ENCODE measurements at regions not wholly inside any gene's neighbourhood (a gene's known extent, or its start where the extent isn't known, plus 50 kb on each side); places are given as distances from the start of the nearest gene placed in this dataset.

- TF ChIP-seq, protein P1, sequence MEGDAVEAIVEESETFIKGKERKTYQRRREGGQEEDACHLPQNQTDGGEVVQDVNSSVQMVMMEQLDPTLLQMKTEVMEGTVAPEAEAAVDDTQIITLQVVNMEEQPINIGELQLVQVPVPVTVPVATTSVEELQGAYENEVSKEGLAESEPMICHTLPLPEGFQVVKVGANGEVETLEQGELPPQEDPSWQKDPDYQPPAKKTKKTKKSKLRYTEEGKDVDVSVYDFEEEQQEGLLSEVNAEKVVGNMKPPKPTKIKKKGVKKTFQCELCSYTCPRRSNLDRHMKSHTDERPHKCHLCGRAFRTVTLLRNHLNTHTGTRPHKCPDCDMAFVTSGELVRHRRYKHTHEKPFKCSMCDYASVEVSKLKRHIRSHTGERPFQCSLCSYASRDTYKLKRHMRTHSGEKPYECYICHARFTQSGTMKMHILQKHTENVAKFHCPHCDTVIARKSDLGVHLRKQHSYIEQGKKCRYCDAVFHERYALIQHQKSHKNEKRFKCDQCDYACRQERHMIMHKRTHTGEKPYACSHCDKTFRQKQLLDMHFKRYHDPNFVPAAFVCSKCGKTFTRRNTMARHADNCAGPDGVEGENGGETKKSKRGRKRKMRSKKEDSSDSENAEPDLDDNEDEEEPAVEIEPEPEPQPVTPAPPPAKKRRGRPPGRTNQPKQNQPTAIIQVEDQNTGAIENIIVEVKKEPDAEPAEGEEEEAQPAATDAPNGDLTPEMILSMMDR (IDR thresholded peaks at IDR 0.05), result no peak
- no peaks in the 10 kb centered on the region for H3K9me3 Mint-ChIP-seq
- H3K4me1 Mint-ChIP-seq (ENCODE audit: low read depth), result no peaks in the 10 kb centered on the region
- no peak for DNase-seq
- Histone ChIP-seq H3K9me3 (ENCODE audit: control insufficient read depth in 1 of 2, insufficient read depth in 1 of 2, low read length in 2 of 2) (no peaks in the 10 kb centered on the region), H3K27ac (ENCODE audit: low read depth in 1 of 2, low read length in 2 of 2) (no peak overlapping the region), H3K4me1 (ENCODE audit: insufficient read depth, low read length) (no peaks in the 10 kb centered on the region), H3K4me3 (ENCODE audit: low read length) (no peak overlapping the region), H3K27me3 (ENCODE audit: control insufficient read depth in 1 of 2, insufficient read depth in 2 of 2, low read length in 2 of 2) (peaks cover 4 to 8% of the 10 kb centered on the region in 2 experiments), H3K36me3 (ENCODE audit: insufficient read depth, low read length) (no peaks in the 10 kb centered on the region)
- H3K36me3 Mint-ChIP-seq (ENCODE audit: low read depth), result no peaks in the 10 kb centered on the region
- no peak overlapping the region for H3K27ac Mint-ChIP-seq
- ChIA-PET POLR2A (no interaction called here), CTCF (no interaction called here)
- intact Hi-C loops (cut with DNase I, micrococcal nuclease), result no loop called here
- H3K4me3 Mint-ChIP-seq, result no peak overlapping the region
- ATAC-seq (ENCODE audit: poor library complexity), result no peak
- peaks cover 60% of the 10 kb centered on the region for H3K27me3 Mint-ChIP-seq
Observed at GRCh38 chr17:6261466-6261865, 173.5 kb downstream of the AIPL1 start.

GRCh38 chr17:6259899-6260298 lies 175.0 kb downstream of the AIPL1 start:
- Mint-ChIP-seq H3K27me3 (peaks cover 75% of the 10 kb centered on the region), H3K27ac (no peak overlapping the region), H3K9me3 (no peaks in the 10 kb centered on the region), H3K4me3 (no peak overlapping the region), H3K36me3 (ENCODE audit: low read depth) (no peaks in the 10 kb centered on the region), H3K4me1 (ENCODE audit: low read depth) (no peaks in the 10 kb centered on the region)
- ChIA-PET POLR2A (no interaction called here), CTCF (no interaction called here)
- Histone ChIP-seq H3K36me3 (ENCODE audit: insufficient read depth, low read length) (no peaks in the 10 kb centered on the region), H3K27me3 (ENCODE audit: control insufficient read depth in 1 of 2, insufficient read depth in 2 of 2, low read length in 2 of 2) (peaks cover 4 to 10% of the 10 kb centered on the region in 2 experiments), H3K27ac (ENCODE audit: low read depth in 1 of 2, low read length in 2 of 2) (no peak overlapping the region), H3K4me1 (ENCODE audit: insufficient read depth, low read length) (no peaks in the 10 kb centered on the region), H3K4me3 (ENCODE audit: low read length) (no peak overlapping the region), H3K9me3 (ENCODE audit: control insufficient read depth in 1 of 2, insufficient read depth in 1 of 2, low read length in 2 of 2) (no peaks in the 10 kb centered on the region)
- intact Hi-C loops (cut with DNase I, micrococcal nuclease), result no loop called here
- DNase-seq (no peak), ATAC-seq (ENCODE audit: poor library complexity) (no peak)
- TF ChIP-seq, protein P1 (IDR thresholded peaks at IDR 0.05), result no peak

DNA sequence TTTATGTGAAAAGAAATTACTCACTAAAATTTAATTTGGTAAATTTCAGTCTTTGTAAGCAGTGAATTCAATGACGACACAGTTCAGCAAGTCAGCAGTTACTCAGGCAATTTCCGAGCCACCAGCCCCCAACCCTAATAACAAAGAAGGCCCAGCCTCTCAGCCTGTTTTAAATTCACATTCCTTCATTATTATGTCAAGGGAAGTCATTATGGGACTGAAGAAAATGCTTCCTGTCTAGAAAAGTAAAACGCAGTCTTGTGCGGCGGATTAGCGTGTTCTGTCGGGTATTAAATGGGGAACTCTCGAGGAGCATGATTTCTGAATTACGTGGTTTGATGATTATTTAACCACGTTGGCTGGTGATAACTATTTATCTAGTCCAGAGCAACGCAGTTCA lies 177.6 kb downstream of the AIPL1 start:
- Mint-ChIP-seq H3K27me3 (peaks cover 76% of the 10 kb centered on the region), H3K27ac (no peak overlapping the region), H3K9me3 (no peaks in the 10 kb centered on the region), H3K4me1 (ENCODE audit: low read depth) (no peaks in the 10 kb centered on the region), H3K4me3 (no peak overlapping the region), H3K36me3 (ENCODE audit: low read depth) (no peaks in the 10 kb centered on the region)
- Histone ChIP-seq H3K4me1 (ENCODE audit: insufficient read depth, low read length) (no peaks in the 10 kb centered on the region), H3K9me3 (ENCODE audit: control insufficient read depth in 1 of 2, insufficient read depth in 1 of 2, low read length in 2 of 2) (no peaks in the 10 kb centered on the region), H3K27ac (ENCODE audit: low read depth in 1 of 2, low read length in 2 of 2) (no peak overlapping the region), H3K27me3 (ENCODE audit: control insufficient read depth in 1 of 2, insufficient read depth in 2 of 2, low read length in 2 of 2) (peaks cover 4 to 10% of the 10 kb centered on the region in 2 experiments), H3K36me3 (ENCODE audit: insufficient read depth, low read length) (no peaks in the 10 kb centered on the region), H3K4me3 (ENCODE audit: low read length) (no peak overlapping the region)
- POLR2A ChIA-PET, result no interaction called here
- no peak for ATAC-seq (ENCODE audit: poor library complexity)
- CTCF ChIA-PET, result no interaction called here
- TF ChIP-seq, protein P1 (IDR thresholded peaks at IDR 0.05), result no peak
- no peak for DNase-seq
- intact Hi-C loops (cut with DNase I, micrococcal nuclease), result no loop called here
